Stimulated activated CD8-positive, alpha-beta memory T cell treated with anti-CD3 and anti-CD28 coated beads, Interleukin-7, amount 100 ng/mL, for 48 hours (primary cell): ENCODE measurements at regions not wholly inside any gene's neighbourhood (a gene's known extent, or its start where the extent isn't known, plus 50 kb on each side); places are given as distances from the start of the nearest gene placed in this dataset.
"Not testable (repeated sequence)": the region's sequence is repeated elsewhere in the genome, so short reads cannot be mapped to it uniquely, and the experiment has no call there.

ENCODE experiments used
- DNase-seq, 2 donors: peaks; one replicate each; pipeline ENCODE4 v3.0.0-alpha.2; 2020; ENCODE audit warnings: low read depth in 1 of 2; ENCODE audit errors: extremely low read depth in 1 of 2

GRCh38 chr15:66635006-66635405 lies 67.0 kb upstream of the SMAD6 start:
- no peak for DNase-seq

DNA sequence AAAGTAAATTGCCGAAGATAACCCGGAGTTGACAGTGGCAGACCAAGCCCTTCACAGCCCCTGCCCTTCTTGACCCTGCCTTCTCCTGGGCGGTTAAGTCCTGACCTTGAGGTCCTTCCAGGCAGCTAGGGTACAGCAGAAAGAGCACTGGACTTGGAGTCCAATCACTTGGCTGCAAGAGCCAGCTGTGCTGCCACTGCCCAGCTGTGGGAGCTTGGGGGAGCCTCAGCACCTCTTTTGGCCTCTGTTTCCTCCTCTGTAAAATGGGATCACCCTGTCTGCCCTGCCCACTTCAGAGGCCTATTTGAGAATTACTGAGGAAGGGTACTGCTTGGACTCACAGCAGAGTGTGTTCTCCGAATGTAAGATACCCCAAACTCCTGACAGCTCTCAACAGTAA lies 66.2 kb upstream of the SMAD6 start:
- no peak for DNase-seq

GRCh38 chr15:66637044-66637443 lies 65.0 kb upstream of the SMAD6 start:
- DNase-seq: not testable (repeated sequence)

GRCh38 chr15:66638377-66638776 lies 63.7 kb upstream of the SMAD6 start:
- DNase-seq: no peak

DNA sequence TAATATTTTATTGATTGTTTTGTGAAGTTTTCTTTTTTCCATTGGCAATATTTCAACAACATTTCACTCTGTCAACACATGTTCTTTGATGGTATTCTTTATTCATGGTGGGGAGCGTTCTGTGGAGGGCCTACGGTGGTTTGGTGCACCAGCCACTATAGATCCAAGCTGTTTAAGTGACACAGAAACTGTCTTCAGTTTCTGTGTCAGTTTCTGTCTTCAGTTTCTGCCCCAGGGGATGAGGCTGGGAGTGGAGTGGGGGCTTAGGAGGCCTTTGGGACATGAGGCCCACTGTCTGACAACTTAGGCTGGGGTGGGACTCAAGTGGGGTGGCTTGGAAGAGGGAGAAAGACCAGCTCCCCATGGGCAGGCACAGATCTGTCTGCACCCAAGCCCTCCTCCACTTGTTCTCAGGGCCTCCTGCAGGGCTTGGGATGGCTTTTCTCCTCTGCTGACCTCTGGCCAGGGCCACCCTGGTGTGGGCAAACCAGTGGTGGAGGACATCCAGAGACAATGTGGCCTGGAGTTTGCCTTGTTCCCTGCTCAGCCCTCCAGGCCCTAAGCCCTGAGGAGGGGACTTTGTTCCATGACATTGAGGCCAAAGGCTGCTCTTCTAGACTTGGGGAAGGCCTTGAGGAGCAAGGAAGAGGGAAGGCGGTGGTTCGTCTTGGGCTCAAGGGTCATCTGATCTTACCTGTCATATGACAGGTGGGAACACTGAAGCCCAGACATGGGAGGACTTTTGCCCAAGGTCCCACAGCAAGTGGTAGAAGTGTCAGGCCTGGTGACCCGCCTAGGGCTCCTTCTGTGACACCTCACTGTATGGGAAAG lies 60.3 kb upstream of the SMAD6 start:
- no peak for DNase-seq

DNA sequence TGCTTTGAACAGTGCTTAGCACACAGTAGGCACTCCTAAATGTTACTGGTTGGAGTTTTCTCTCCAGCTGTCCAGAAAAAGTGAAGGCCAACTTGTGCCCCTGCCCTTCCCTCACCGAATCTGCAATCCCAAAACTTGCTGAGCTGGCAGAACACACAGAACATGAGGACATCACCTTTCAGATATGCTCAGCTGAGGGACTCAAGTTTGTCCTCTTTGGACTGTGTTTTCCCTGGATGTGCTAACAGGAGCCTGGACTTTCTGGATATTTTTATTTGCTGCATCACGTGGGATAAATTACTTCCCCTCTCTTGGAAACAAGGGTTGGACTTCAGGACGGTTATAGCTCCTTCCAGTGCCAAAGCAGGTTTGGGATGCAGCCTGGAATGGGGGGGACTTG lies 59.5 kb upstream of the SMAD6 start:
- no peak for DNase-seq

GRCh38 chr15:66643033-66643432 lies 59.0 kb upstream of the SMAD6 start:
- DNase-seq: no peak

GRCh38 chr15:66644000-66644787 lies 57.8 kb upstream of the SMAD6 start:
- no peak for DNase-seq

DNA sequence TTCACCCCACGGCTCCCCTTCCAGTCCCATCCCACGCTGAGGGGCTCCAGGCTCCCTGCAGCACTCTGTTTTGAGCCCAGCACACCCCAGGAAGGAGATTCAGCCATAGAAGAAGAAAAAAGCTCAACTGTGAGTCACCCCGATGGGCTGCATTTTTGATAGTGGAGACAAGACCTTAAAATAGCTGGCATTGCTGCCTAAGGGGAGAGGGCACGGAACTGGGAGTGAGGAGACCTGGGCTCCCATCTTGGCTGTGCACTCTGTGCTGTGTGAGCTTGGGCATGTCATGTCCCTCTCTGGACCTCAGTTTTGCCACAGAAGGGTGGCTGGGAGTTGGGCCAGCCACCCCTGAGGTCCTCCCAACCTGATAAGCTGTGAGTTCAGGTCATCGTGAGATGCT lies 57.2 kb upstream of the SMAD6 start:
- DNase-seq: no peak

GRCh38 chr15:66646308-66646707 lies 55.7 kb upstream of the SMAD6 start:
- no peak for DNase-seq

DNA sequence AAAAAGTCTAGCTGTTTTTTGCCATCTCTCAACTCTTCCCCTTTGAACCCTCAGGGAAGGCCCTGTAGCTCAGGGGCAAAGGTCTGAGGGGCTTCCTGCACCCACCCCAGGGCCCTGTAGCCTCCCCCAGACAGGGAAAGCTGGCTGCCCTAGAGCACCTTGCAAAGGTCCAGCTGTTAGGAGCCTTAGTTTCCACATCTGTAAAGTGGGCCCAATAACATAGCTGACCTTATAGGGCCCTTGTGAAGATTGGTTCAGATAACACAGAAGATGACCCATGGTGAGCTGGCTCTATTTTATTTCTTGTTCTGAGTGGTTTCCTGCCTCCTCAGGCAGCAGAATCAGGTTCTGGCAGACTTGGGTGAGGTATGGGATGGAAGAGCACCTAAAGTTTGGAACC lies 55.2 kb upstream of the SMAD6 start:
- DNase-seq: no peak

GRCh38 chr15:66647358-66647757 lies 54.7 kb upstream of the SMAD6 start:
- no peak for DNase-seq

GRCh38 chr15:66648588-66648987 lies 53.4 kb upstream of the SMAD6 start:
- DNase-seq: no peak

DNA sequence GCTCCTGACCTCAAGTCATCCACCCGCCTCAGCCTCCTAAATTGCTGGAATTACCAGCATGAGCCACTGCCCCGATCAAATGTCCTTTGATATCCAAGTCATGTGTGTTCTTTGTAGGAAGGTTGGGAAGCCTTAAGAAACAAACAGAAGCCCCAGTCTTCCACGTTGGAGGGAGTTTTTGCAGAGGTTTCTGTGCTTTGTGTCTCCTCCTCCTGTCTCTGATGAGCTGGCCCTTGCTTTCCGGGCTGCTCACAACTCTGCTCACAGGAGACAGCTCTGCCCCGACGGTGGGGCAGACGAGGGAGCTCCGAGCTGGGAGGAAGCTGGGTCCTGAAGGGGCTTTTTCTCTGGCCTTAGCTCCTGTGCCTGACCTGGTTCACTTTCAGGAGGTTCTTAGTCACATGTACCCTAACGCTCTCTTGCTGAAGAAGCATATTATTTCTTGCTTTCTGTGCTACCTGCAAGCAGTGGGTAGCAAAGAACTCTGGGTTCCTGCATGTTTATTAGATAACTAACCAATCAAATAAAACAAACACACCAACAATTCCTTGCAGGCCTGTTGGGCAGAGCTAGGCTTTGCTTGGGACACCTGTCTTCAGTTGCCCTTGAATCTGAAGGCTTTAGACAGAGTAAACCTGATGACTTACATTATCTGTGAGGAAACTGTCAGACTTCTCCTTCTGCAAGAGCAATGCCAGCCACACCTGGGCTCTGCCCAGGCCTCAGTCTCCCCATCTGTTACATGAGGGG lies 52.6 kb upstream of the SMAD6 start:
- no peak for DNase-seq

DNA sequence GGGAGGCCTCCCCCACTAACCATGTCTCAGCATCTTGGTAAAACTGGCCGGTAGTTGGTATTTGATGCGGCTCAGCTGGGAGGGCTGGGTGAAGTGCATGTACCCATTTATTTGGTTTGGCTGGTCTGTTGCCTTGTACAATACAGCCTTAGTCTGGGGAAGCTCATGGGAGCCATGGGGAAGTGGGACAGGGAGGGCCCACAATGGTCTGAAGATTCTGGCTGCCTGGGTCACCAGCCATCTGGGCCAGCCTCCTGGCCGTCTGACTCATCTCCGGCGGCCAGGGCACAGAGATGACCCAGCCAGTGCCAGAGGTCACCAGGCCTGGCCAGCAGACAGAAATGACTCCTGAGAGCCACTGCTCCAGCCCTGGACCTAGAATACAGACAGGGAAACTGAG lies 51.6 kb upstream of the SMAD6 start:
- DNase-seq: no peak

GRCh38 chr15:66651198-66651597 lies 50.8 kb upstream of the SMAD6 start:
- no peak for DNase-seq

DNA sequence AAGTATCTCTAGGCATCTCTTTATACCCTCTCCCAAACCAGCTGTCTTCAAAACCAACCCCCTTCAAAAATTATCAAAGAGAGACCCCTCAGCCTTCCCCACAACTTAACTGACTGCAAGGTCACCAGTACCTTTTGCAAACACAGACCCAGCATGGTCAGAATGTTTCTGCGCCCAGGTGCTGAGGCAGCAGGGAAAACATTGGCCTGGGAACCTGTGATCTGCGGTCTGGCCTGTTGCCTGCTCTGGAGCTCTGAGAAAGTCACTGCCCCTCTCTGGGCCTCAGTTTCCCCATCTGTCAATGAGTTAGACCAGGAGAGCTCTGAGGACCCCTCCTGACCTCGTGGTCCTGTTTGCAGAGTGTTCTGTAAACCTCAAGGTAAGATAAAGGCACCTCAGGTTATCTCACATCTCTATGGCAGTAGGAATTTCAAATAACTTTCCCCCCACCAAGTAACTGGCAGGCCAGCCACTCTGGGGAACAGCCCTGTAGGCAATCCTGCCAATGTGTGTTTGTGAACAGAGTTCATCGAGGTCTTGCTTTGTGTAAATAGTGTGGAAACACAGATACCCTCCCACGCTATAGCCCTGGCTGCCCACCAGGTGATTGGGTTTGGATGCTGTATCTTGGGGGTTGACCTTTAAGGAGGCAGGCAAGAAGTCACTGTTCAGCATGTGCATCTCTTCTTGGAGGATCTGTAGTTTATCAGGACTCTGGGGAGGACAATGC lies 50.0 kb upstream of the SMAD6 start:
- DNase-seq: no peak
